ENCODE measurements at regions not wholly inside any gene's neighbourhood (a gene's known extent, or its start where the extent isn't known, plus 50 kb on each side); places are given as distances from the start of the nearest gene placed in this dataset.

GRCh38 chr7:126222782-126223181, 1030.0 kb downstream of the GRM8 start:
- TF ChIP-seq, protein P1, sequence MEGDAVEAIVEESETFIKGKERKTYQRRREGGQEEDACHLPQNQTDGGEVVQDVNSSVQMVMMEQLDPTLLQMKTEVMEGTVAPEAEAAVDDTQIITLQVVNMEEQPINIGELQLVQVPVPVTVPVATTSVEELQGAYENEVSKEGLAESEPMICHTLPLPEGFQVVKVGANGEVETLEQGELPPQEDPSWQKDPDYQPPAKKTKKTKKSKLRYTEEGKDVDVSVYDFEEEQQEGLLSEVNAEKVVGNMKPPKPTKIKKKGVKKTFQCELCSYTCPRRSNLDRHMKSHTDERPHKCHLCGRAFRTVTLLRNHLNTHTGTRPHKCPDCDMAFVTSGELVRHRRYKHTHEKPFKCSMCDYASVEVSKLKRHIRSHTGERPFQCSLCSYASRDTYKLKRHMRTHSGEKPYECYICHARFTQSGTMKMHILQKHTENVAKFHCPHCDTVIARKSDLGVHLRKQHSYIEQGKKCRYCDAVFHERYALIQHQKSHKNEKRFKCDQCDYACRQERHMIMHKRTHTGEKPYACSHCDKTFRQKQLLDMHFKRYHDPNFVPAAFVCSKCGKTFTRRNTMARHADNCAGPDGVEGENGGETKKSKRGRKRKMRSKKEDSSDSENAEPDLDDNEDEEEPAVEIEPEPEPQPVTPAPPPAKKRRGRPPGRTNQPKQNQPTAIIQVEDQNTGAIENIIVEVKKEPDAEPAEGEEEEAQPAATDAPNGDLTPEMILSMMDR (conservative IDR thresholded peaks at IDR 0.05; ENCODE audit: low read depth, low read length): no peak
- H3K4me3 ChIP-seq (ENCODE audit: low read depth, low read length): no peak overlapping the region
- no peak for DNase-seq (ENCODE audit: low read depth)

GRCh38 chr7:126215785-126216184, 1037.0 kb downstream of the GRM8 start:
- H3K4me3 ChIP-seq (ENCODE audit: low read depth, low read length): no peak overlapping the region
- TF ChIP-seq, protein P1 (conservative IDR thresholded peaks at IDR 0.05; ENCODE audit: low read depth, low read length): no peak
- no peak for DNase-seq (ENCODE audit: low read depth)

DNA sequence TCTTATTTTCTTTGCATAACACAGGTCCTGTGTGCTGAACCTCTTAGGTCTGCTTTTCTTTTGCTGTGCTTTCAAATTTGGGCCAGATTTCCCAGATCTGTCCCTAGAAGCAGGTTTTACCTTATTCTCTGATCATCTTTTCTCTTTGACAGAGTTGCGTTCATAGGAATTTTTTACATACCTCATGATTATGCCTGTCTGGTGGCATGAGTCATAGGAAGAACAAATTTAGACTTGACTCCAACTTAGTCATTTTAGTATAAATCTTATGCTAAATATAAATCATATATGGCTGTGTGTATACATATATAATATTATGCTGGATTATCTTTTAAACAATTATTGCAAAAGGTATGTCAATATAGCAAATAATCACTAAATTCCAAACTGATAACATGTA, 1038.9 kb downstream of the GRM8 start:
- DNase-seq (ENCODE audit: low read depth): peak; percentile 11
- TF ChIP-seq, protein P1 (conservative IDR thresholded peaks at IDR 0.05; ENCODE audit: low read depth, low read length): no peak
- H3K4me3 ChIP-seq (ENCODE audit: low read depth, low read length): no peak overlapping the region

DNA sequence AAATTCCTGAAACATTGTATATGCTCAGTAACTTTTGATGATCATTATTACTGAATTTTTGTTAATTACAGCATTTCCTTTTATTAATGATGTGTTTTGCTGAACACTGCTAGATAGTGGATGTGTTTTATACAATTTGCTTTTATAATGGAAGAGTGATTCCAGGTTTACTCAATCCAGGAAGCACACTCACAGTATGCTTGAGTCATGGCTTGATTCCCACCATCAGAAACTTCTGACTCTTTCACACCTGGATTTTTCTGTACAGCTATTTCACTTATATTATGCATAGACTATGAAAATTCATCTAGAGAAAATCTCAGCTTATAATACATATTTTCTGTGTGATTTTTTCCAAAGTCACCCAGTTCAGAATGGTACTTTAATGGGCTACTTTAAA, 1040.9 kb downstream of the GRM8 start:
- no peak overlapping the region for H3K4me3 ChIP-seq (ENCODE audit: low read depth, low read length)
- TF ChIP-seq, protein P1 (conservative IDR thresholded peaks at IDR 0.05; ENCODE audit: low read depth, low read length): no peak
- no peak for DNase-seq (ENCODE audit: low read depth)

- no peak for DNase-seq (ENCODE audit: low read depth)
- TF ChIP-seq, protein P1 (conservative IDR thresholded peaks at IDR 0.05; ENCODE audit: low read depth, low read length): no peak
Measured at GRCh38 chr7:126210707-126211106, 1042.0 kb downstream of the GRM8 start.

DNA sequence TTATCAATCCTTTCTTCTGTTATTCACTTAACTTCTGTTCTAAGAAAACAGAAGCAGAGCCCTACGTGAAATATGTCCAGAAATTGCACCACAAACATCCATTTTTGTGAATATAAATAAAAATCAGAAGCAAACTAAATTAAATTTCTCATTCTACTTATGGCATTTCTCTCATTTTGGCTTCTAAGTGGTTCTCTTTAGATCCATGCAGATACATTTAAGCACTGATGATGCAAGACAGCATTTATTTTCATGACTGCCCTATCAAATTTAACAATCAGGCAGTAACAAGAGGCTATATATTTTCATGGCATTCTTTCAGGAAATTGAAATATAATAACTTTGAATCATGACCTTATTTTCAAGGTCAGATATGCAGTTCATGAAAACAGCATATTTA, 1049.6 kb downstream of the GRM8 start:
- H3K4me3 ChIP-seq (ENCODE audit: low read depth, low read length): no peak overlapping the region
- no peak for DNase-seq (ENCODE audit: low read depth)
- TF ChIP-seq, protein P1 (conservative IDR thresholded peaks at IDR 0.05; ENCODE audit: low read depth, low read length): no peak

More at GRCh38 chr7:126210707-126211106, 1042.0 kb downstream of the GRM8 start:
- no peak overlapping the region for H3K4me3 ChIP-seq (ENCODE audit: low read depth, low read length)

DNA sequence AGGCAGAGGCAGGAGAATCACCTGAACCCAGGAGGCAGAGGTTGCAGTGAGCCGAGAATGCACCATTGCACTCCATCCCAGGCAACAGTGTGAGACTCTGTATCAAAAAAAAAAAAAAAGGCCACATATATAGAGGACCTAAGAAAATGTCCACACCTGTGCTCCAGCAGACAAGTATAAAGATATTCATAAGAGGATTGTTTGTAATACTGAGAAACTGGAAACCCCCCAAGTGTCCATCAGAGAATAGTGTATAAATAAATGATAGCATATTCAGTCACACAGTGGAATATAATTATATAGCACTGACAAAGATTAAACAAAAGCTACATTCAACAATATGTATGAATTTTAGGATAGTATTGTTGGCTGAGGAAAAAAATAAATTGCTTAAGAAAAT, 1050.6 kb downstream of the GRM8 start:
- no peak overlapping the region for H3K4me3 ChIP-seq (ENCODE audit: low read depth, low read length)
- DNase-seq (ENCODE audit: low read depth): no peak
- TF ChIP-seq, protein P1 (conservative IDR thresholded peaks at IDR 0.05; ENCODE audit: low read depth, low read length): no peak

Data from choroid plexus epithelial cell (primary cell).